ENCODE measurements at regions not wholly inside any gene's neighbourhood (a gene's known extent, or its start where the extent isn't known, plus 50 kb on each side); places are given as distances from the start of the nearest gene placed in this dataset.

DNA sequence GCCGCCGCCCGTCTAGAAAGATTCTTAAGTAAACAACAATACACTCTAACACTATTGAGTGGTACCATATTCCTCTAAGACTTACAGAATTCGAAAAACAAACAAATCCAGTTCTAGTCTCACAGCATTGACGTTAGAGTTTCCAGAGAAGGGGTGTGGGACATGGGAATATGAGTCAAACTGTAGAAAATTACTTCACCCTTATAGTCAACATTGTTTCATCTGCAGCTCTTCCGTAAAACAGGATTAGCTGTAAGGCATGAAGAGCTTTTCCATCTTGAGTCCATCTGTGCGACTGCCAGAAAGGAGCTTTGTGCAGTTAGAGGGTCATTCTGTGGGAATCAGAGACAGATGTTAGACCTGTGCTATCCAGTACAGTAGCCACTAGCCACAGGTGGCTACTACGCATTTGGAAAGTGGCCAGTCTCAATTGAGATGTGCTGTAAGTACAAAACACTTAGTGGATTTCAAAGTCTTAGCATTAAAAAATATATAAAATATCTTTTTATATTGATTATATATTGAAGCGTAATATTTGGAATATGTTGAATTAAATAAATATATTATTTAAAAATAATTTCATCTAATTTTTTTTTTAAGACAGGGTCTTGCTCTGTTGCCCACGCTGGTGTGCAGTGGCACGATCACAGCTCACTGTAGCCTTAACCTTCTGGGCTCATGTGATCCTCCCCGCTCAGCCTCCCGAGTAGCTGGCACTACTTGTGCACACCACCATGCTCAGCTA lies 79.8 kb upstream of the MPP7 start:
- TF ChIP-seq REST (IDR thresholded peaks at IDR 0.05; ENCODE audit: low read depth): no peak
- no peak for TF ChIP-seq TAF1 (IDR thresholded peaks at IDR 0.05; ENCODE audit: low read depth)

All from Ishikawa (cell line).